Middle frontal gyrus (tissue), 1 donor: ENCODE measurements at regions not wholly inside any gene's neighbourhood (a gene's known extent, or its start where the extent isn't known, plus 50 kb on each side); places are given as distances from the start of the nearest gene placed in this dataset.
"Not testable (repeated sequence)": the region's sequence is repeated elsewhere in the genome, so short reads cannot be mapped to it uniquely, and the experiment has no call there.

Experiments
- DNase-seq: peaks from one replicate; pipeline ENCODE4 v3.0.0-alpha.2; 2015; ENCODE audit warnings: low spot score; ENCODE audit errors: extremely low spot score

GRCh38 chr20:23152308-23152892 lies 66.3 kb upstream of the CD93 start:
- no peak for DNase-seq

GRCh38 chr20:23151885-23152284 lies 65.8 kb upstream of the CD93 start:
- DNase-seq, result no peak

- DNase-seq, result no peak
Measured at GRCh38 chr20:23151008-23151703, 65.0 kb upstream of the CD93 start.

GRCh38 chr20:23150304-23151007 lies 64.3 kb upstream of the CD93 start:
- DNase-seq, result no peak

- no peak for DNase-seq
Measured at GRCh38 chr20:23149623-23150279, 63.6 kb upstream of the CD93 start.

- DNase-seq, result no peak
Measured at GRCh38 chr20:23148731-23149570, 62.8 kb upstream of the CD93 start.

- no peak for DNase-seq
Measured at GRCh38 chr20:23147964-23148730, 62.0 kb upstream of the CD93 start.

- DNase-seq, result no peak
Measured at GRCh38 chr20:23147647-23147963, 61.5 kb upstream of the CD93 start.

GRCh38 chr20:23146857-23147637 lies 60.9 kb upstream of the CD93 start:
- DNase-seq, result no peak

GRCh38 chr20:23146181-23146580 lies 60.1 kb upstream of the CD93 start:
- no peak for DNase-seq

GRCh38 chr20:23145281-23145700 lies 59.2 kb upstream of the CD93 start:
- DNase-seq, result no peak

- DNase-seq, result no peak
Measured at GRCh38 chr20:23144856-23145255, 58.7 kb upstream of the CD93 start.

GRCh38 chr20:23143986-23144690 lies 58.0 kb upstream of the CD93 start:
- DNase-seq, result no peak

- no peak for DNase-seq
Measured at GRCh38 chr20:23143098-23143497, 57.0 kb upstream of the CD93 start.

- no peak for DNase-seq
Measured at GRCh38 chr20:23142162-23143050, 56.3 kb upstream of the CD93 start.

GRCh38 chr20:23141450-23142161 lies 55.5 kb upstream of the CD93 start:
- no peak for DNase-seq

GRCh38 chr20:23140991-23141390 lies 54.9 kb upstream of the CD93 start:
- DNase-seq, result no peak

- not testable (repeated sequence) for DNase-seq
Measured at GRCh38 chr20:23139984-23140383, 53.9 kb upstream of the CD93 start.
